Gastrocnemius medialis (tissue), 4 donors: ENCODE measurements at regions not wholly inside any gene's neighbourhood (a gene's known extent, or its start where the extent isn't known, plus 50 kb on each side); places are given as distances from the start of the nearest gene placed in this dataset.

Experiments
- CTCF ChIP-seq, 5 experiments: fragments of 450-650 bp in 3 of 5; fragments of 200-600 bp in 2 of 5; sonication (generic) in 2 of 5; IDR thresholded peaks in 4 of 5; conservative IDR thresholded peaks in 1 of 5; 1 replicate in 4 of 5; 2 replicates in 1 of 5; pipeline ENCODE4 v1.5.1; 2016 to 2019; ENCODE audit warnings: antibody characterized with exemption in 5 of 5, mild to moderate bottlenecking in 3 of 5, moderate library complexity in 3 of 5
- POLR2A ChIP-seq, 2 donors: fragments of 450-650 bp; IDR thresholded peaks; one replicate each; pipeline ENCODE4 v1.6.1; 2017; ENCODE audit warnings: antibody characterized with exemption in 2 of 2, mild to moderate bottlenecking in 2 of 2, moderate library complexity in 2 of 2

GRCh38 chr1:218587900-218588299 lies 242.8 kb downstream of the TGFB2 start:
- no peak for TF ChIP-seq CTCF (IDR thresholded peaks at IDR 0.05 in 4 of 5, conservative IDR thresholded peaks at IDR 0.05 in 1 of 5)
- no peak for TF ChIP-seq POLR2A (IDR thresholded peaks at IDR 0.05)
